ENCODE measurements at regions not wholly inside any gene's neighbourhood (a gene's known extent, or its start where the extent isn't known, plus 50 kb on each side); places are given as distances from the start of the nearest gene placed in this dataset.
A peak's percentile ranks its signal among the peaks of the same experiment; 100 is the strongest.
"Not testable (repeated sequence)": the region's sequence is repeated elsewhere in the genome, so short reads cannot be mapped to it uniquely, and the experiment has no call there.

- Histone ChIP-seq H3K4me1 (peaks cover 6% of the 10 kb centered on the region), H3K27me3 (no peaks in the 10 kb centered on the region), H3K27ac (no peak overlapping the region), H3K9me3 (replicated peaks) (no peaks in the 10 kb centered on the region), H3K36me3 (no peaks in the 10 kb centered on the region), H3K4me3 (no peak overlapping the region)
- no peak for DNase-seq
Observed at GRCh38 chr11:128045094-128045725, 542.1 kb downstream of the ETS1 start.

GRCh38 chr11:128042290-128042751, 545.0 kb downstream of the ETS1 start:
- Histone ChIP-seq H3K27me3 (no peaks in the 10 kb centered on the region), H3K4me1 (peaks cover 23% of the 10 kb centered on the region), H3K4me3 (no peak overlapping the region), H3K27ac (no peak overlapping the region), H3K9me3 (replicated peaks) (no peaks in the 10 kb centered on the region), H3K36me3 (no peaks in the 10 kb centered on the region)
- no peak for DNase-seq

DNA sequence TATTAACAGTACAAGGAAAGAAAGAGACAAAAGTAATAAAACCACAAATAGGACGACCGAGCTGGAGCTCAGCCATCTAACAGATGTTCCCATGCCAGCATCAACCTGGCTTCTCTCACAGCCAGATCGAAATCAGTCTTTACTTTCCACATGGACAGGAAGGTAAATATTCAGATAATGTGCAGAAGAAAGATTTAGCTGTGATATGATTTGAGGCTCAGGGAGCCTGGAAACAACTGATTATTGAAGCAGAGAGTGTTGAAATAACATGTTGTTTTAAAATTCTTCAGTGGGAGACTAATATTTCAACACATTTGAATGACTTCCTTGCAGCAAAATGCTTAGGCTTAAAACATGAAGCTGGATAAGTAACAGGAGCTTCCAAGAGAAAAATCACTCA, 546.8 kb downstream of the ETS1 start:
- no peak for DNase-seq
- H3K36me3 ChIP-seq, result no peaks in the 10 kb centered on the region
- no peak overlapping the region for H3K4me3 ChIP-seq
- H3K27me3 ChIP-seq, result no peaks in the 10 kb centered on the region
- H3K9me3 ChIP-seq (replicated peaks), result no peaks in the 10 kb centered on the region
- peaks cover 23% of the 10 kb centered on the region for H3K4me1 ChIP-seq
- no peak overlapping the region for H3K27ac ChIP-seq

GRCh38 chr11:128039140-128040021, 548.0 kb downstream of the ETS1 start:
- Histone ChIP-seq H3K27me3 (no peaks in the 10 kb centered on the region), H3K9me3 (replicated peaks) (no peaks in the 10 kb centered on the region), H3K27ac (peak overlapping the region; percentile 17; the same call in 1 of the 2 replicates), H3K36me3 (no peaks in the 10 kb centered on the region), H3K4me3 (no peak overlapping the region), H3K4me1 (peaks cover 23% of the 10 kb centered on the region)
- DNase-seq, result peak; percentile 80 to 90

DNA sequence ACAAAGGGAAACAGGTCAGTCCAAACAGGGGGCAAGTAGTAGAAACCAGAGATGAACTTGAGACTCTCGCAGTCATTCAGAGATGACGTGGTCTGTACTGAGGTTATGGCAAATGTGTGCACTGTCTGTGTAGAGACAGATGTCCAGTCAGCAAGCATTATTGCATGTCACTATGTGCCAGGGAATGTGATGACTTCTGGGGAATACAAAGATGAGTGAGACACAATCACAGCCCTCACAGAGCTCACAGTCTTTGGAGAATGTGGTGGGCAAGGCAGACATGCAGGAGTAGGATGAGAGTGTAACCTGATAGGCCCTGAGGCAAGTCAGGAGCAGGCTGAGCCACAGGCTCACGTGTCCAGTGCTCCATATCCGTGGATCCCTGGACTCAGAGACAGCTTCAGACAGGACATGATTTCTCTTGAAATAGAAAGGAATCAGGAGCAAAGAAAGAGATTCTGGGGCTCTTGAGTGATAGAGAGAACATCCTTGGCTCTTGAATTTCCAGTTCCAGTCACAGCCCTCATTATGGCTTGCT, 550.7 kb downstream of the ETS1 start:
- Histone ChIP-seq H3K4me3 (no peak overlapping the region), H3K27ac (no peak overlapping the region), H3K4me1 (peaks cover 23% of the 10 kb centered on the region), H3K9me3 (replicated peaks) (no peaks in the 10 kb centered on the region), H3K36me3 (no peaks in the 10 kb centered on the region), H3K27me3 (no peaks in the 10 kb centered on the region)
- DNase-seq, result peak; percentile 9 to 29

DNA sequence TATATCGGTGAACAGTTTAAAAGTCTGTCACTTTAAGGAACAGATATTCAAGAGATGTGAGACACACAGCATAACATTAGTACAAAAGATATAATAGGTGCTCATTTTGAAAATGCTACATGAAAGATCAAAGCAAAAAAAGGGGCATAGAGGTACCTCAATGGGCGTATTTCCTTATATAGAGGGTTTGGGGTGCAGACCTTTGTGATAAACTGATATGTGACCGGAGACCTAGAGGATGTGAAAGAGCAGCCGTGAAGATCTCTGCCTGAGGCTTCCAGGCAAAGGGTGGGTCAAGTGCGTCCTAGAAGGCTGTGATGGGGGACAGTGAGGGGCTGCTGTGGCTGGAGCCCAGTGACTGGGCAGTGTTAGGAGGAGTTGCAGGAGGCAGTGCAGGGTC, 551.4 kb downstream of the ETS1 start:
- no peaks in the 10 kb centered on the region for H3K9me3 ChIP-seq (replicated peaks)
- H3K4me3 ChIP-seq, result no peak overlapping the region
- no peak overlapping the region for H3K27ac ChIP-seq
- no peaks in the 10 kb centered on the region for H3K27me3 ChIP-seq
- DNase-seq, result no peak
- peaks cover 23% of the 10 kb centered on the region for H3K4me1 ChIP-seq
- no peaks in the 10 kb centered on the region for H3K36me3 ChIP-seq

DNA sequence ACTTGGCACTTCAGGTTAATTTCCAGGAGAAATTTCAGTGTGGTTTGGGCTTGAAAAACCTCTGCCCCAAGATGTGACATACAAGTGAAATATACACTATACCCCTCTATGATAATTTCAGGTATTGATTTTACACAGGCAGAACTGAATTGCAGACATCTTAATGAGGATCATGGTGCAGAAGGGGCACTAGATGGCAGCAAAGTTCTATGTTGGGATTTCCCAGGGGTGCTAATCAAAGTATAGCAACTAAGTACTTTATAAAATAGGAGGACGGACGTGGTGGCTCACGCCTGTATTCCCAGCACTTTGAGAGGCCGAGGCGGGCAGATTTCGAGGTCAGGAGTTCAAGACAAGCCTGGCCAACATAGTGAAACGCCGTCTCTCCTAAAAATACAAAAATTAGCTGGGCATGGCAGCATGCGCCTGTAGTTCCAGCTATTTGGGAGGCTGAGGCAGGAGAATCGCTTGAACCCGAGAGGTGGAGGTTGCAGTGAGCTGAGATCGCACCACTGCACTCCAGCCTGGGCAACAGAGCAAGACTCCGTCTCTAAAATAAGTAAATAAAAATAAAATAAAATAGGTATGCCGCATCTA, 555.7 kb downstream of the ETS1 start:
- not testable (repeated sequence) for H3K27me3 ChIP-seq; H3K4me3 ChIP-seq; H3K9me3 ChIP-seq (replicated peaks); H3K36me3 ChIP-seq; H3K27ac ChIP-seq; H3K4me1 ChIP-seq
- peak; percentile 31 to 75 for DNase-seq

- no peak overlapping the region for H3K27ac ChIP-seq
- no peaks in the 10 kb centered on the region for H3K9me3 ChIP-seq (replicated peaks)
- no peaks in the 10 kb centered on the region for H3K36me3 ChIP-seq
- H3K4me3 ChIP-seq, result no peak overlapping the region
- no peak for DNase-seq
- no peaks in the 10 kb centered on the region for H3K27me3 ChIP-seq
- H3K4me1 ChIP-seq, result no peaks in the 10 kb centered on the region
Observed at GRCh38 chr11:128029219-128029722, 558.1 kb downstream of the ETS1 start.

- Histone ChIP-seq H3K27me3 (no peaks in the 10 kb centered on the region), H3K4me1 (no peaks in the 10 kb centered on the region), H3K9me3 (replicated peaks) (no peaks in the 10 kb centered on the region), H3K27ac (no peak overlapping the region), H3K36me3 (no peaks in the 10 kb centered on the region), H3K4me3 (no peak overlapping the region)
- DNase-seq, result no peak
Observed at GRCh38 chr11:128026596-128026995, 560.8 kb downstream of the ETS1 start.

GRCh38 chr11:128022761-128023160, 564.6 kb downstream of the ETS1 start:
- no peaks in the 10 kb centered on the region for H3K4me1 ChIP-seq
- no peaks in the 10 kb centered on the region for H3K36me3 ChIP-seq
- H3K4me3 ChIP-seq, result no peak overlapping the region
- no peaks in the 10 kb centered on the region for H3K9me3 ChIP-seq (replicated peaks)
- H3K27ac ChIP-seq, result no peak overlapping the region
- no peak for DNase-seq
- H3K27me3 ChIP-seq, result no peaks in the 10 kb centered on the region

- Histone ChIP-seq H3K27me3 (no peaks in the 10 kb centered on the region), H3K9me3 (replicated peaks) (no peaks in the 10 kb centered on the region), H3K4me1 (no peaks in the 10 kb centered on the region), H3K36me3 (no peaks in the 10 kb centered on the region), H3K27ac (no peak overlapping the region), H3K4me3 (no peak overlapping the region)
- no peak for DNase-seq
Observed at GRCh38 chr11:128022007-128022368, 565.4 kb downstream of the ETS1 start.

GRCh38 chr11:128021349-128022006, 565.9 kb downstream of the ETS1 start:
- no peaks in the 10 kb centered on the region for H3K36me3 ChIP-seq
- H3K4me1 ChIP-seq, result no peaks in the 10 kb centered on the region
- no peak overlapping the region for H3K27ac ChIP-seq
- peak in 1 of 2 experiments; percentile 25 for DNase-seq
- H3K27me3 ChIP-seq, result no peaks in the 10 kb centered on the region
- H3K4me3 ChIP-seq, result no peak overlapping the region
- H3K9me3 ChIP-seq (replicated peaks), result no peaks in the 10 kb centered on the region

- no peaks in the 10 kb centered on the region for H3K27me3 ChIP-seq
- H3K9me3 ChIP-seq (replicated peaks), result no peaks in the 10 kb centered on the region
- no peak overlapping the region for H3K4me3 ChIP-seq
- H3K4me1 ChIP-seq, result no peaks in the 10 kb centered on the region
- no peaks in the 10 kb centered on the region for H3K36me3 ChIP-seq
- H3K27ac ChIP-seq, result no peak overlapping the region
- no peak for DNase-seq
Observed at GRCh38 chr11:128018692-128019091, 568.7 kb downstream of the ETS1 start.

DNA sequence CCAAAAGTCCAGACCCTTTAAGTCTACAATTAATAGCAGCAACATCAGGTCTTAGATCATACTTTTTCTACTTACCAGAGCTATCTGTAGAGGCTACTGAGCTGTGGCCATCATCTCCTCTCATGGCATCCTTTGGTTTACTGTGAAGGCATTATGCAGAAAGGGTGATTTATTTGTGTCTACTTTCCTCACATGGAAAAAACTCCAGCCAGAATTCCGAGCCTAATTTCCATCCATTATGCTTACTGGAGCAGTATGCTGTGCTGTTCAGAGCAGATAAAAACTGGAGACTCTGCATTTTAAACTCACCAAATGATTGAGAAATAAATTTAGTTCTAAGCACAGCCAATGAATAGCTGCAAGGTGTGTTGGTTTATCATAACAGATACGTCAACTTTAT, 581.8 kb downstream of the ETS1 start:
- DNase-seq, result no peak
- no peaks in the 10 kb centered on the region for H3K36me3 ChIP-seq
- H3K4me3 ChIP-seq, result no peak overlapping the region
- no peaks in the 10 kb centered on the region for H3K4me1 ChIP-seq
- H3K27ac ChIP-seq, result no peak overlapping the region
- H3K9me3 ChIP-seq (replicated peaks), result no peaks in the 10 kb centered on the region
- no peaks in the 10 kb centered on the region for H3K27me3 ChIP-seq

Data from SJCRH30 (cell line).